SK-N-DZ (cell line): ENCODE measurements at regions not wholly inside any gene's neighbourhood (a gene's known extent, or its start where the extent isn't known, plus 50 kb on each side); places are given as distances from the start of the nearest gene placed in this dataset.
A peak's percentile ranks its signal among the peaks of the same experiment; 100 is the strongest.

Source experiments
- DNase-seq: peaks from one replicate; pipeline ENCODE4 v3.0.0-alpha.2; 2015; ENCODE audit warnings: low spot score

GRCh38 chr2:80889009-80889408, 584.5 kb upstream of the LRRTM1 start:
- DNase-seq, result no peak

GRCh38 chr2:80887841-80888378, 583.4 kb upstream of the LRRTM1 start:
- DNase-seq, result no peak

DNA sequence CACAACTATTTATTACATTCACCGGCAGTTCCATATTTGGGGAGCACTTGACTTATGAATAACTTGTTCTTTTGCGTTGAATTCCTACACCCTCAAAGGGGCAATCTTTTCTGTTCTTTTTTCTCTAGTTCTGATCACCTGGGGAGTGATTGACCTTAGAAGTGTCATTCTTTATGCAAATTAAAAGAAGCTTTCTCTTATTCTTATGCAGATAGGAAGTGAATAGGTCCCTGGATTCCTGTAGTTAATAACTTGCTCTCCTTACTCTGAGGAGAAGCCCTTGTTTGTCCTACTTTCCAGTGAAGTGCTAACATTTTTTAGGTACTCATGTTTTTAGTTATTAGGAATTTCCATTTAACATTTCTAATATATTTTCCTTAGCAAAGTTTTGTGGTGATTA, 569.8 kb upstream of the LRRTM1 start:
- no peak for DNase-seq

DNA sequence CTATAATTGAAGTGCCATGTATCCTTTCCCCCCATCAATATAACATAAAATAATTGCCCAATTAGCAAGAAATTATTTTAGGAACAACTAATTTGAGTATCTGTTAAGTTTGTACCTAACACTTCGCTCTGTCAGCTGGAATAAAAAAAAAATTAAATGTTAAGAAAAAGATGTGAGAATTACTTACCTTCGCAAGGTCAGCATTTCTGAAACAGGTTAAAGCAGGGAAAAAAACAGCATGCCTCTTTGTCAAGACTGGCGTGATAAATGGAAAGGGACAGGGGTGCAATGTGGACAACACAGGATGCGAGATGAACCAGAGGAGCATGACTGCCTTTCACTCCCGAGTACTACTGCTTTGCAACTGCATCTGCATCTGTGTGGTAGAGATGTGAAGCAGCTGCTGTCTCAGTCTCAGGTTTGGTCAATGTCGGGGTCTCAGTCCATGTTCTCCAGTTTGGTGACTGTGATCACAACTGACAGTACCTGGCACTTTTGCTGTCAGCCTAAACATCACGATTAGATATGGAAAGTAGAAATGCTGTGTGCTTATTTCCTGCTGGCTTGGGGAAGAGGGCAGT, 565.4 kb upstream of the LRRTM1 start:
- DNase-seq, result no peak

GRCh38 chr2:80863147-80863714, 558.7 kb upstream of the LRRTM1 start:
- no peak for DNase-seq

DNA sequence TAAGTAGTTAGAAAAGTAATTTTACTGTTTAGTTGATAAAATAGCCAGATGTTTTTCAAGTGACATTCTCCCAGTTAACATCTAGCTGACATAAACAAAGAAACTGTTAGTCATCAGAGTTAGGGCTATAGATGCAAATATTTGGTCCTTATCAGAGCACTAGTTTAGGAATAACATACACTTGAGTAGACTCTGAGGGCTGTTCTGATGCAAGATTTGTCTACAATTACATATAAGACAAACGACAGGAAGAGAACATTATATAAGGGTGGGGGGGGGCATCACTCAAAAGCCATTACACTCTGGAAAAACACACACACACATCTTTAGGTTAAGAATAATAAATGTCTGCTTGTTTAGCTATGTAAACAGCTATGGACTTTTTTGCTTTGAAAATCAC, 554.4 kb upstream of the LRRTM1 start:
- DNase-seq, result no peak

DNA sequence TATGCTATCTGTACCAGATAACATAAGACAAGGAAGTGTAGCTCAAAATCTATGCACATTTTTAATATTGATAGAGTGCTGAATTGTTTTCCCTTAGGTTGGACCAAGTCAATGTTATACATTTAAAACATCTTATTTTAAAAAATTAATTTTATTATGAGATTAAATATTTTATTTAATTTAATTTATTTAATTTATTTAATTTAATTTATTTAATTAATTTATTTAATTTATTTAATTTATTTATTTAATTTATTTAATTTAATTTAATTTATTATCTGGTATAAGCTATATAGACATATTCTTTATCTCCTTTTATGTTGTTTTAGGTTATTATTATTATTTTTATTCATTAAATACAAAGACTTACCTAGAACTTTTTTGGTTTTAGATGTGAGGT, 551.7 kb upstream of the LRRTM1 start:
- no peak for DNase-seq

DNA sequence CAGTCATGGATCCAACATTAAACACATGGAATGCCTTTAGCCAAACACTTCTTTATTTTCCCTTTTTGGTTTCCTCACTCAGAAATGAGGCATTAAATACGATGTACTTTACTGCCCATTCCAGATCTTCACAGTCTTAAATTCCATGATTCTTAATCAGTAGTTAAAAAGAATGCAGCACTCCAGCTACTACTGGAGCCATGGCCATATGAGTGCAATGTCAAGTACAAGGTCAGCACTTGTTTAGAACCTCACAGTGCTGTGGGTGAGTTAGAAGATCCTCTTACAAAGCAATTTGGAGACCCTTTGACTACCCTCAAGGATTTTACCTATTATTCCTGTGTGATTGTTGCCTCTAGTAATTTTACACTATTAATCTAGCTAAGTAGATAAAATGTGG, 550.3 kb upstream of the LRRTM1 start:
- DNase-seq, result no peak

DNA sequence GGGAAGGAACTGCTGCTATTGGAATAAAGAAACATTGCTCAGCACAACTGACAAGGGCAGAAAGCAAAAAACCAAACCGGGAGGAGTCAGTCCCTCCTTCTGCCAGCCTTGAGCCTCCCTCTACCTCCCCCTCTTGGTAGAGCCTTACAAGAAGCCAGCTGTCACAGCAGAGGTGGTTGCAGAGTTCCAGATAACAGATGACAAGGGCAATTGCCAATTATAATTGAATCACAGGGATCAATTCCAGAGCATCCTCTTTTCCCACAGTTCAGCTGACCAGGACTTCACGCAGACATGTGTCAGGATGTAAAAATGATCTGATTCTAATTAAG, 548.2 kb upstream of the LRRTM1 start:
- peak; percentile 27 for DNase-seq

- peak; percentile 17 for DNase-seq
These were observed 547.7 kb upstream of the LRRTM1 start for GRCh38 chr2:80852079-80852807.

DNA sequence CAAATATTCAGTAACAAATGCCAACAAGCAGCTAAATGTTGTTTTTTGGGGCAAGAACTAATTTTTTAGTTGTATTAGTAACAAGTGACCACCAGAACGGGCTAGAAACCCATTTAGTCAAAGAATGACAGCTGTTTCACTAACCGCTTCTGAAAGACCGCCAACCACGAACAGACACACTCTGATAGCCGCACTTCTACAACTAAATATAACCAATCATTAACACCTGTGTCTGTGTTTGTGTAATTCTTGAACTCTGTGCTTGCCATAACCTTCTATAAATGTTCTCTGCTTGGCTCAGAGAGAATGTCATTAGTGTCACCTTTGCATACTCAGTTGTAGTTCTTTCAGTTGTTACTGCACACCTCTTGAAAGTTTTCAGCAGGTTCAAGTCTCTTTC, 526.3 kb upstream of the LRRTM1 start:
- DNase-seq, result no peak

- DNase-seq, result no peak
These were observed 518.4 kb upstream of the LRRTM1 start for GRCh38 chr2:80822999-80823398.

GRCh38 chr2:80815259-80815658, 510.7 kb upstream of the LRRTM1 start:
- DNase-seq, result no peak

DNA sequence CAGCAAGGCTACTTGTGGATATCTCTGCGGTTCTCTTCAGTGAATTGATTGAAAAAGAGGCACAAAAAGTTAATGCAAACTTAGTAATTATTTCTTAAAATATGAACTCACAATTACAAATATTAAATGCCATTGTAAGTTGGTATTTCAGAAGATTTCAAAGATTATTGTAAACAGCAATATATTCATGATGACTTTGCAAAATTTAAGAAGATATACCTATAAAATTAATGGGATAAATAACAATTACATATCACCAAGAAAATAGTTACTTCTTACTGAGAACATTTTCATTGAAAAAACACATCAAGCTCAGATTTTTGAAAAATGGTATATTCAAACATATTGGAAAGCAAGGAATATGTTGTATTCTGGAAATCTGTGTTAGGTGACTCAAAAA, 482.0 kb upstream of the LRRTM1 start:
- DNase-seq, result no peak

- DNase-seq, result no peak
These were observed 474.2 kb upstream of the LRRTM1 start for GRCh38 chr2:80778704-80779103.

- no peak for DNase-seq
These were observed 444.0 kb upstream of the LRRTM1 start for GRCh38 chr2:80748592-80748991.

DNA sequence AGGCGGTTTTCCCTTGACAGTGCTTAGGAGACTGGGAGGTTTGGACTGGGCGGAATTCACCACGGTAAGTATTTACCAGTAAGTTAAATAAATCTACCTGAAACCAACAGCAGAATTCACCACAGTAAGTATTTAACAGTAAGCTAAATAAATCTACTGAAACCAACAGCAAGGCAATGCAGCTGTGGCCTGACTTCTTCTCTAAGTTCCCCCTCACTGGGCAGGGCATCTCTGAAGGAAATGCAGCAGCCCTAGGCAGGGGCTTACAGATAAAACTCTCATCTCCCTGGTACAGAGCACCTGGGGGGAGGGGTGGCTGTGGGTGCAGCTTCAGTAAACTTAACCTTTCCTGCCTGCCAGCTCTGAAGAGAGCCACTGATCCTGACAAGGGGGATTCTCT, 432.5 kb upstream of the LRRTM1 start:
- DNase-seq, result no peak

- no peak for DNase-seq
These were observed 420.4 kb upstream of the LRRTM1 start for GRCh38 chr2:80725001-80725400.

DNA sequence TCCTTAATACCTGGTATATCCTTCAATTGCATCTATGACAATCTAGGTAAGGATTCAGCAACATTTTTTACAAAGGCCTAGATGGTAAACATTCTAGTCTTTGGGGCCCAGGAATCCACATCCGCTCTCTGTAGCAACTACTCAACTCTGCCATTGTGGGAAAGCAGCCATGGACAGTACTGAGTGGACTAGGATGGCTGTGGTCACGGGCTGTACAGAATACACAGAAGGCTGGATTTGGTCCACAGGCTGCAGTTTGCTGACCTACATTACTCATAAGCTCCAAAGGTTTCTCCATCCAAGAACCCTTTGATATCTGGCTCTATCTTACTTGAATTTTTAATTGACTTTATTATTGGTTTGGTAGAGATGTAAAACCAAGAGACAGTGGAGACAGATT, 418.3 kb upstream of the LRRTM1 start:
- DNase-seq, result no peak

DNA sequence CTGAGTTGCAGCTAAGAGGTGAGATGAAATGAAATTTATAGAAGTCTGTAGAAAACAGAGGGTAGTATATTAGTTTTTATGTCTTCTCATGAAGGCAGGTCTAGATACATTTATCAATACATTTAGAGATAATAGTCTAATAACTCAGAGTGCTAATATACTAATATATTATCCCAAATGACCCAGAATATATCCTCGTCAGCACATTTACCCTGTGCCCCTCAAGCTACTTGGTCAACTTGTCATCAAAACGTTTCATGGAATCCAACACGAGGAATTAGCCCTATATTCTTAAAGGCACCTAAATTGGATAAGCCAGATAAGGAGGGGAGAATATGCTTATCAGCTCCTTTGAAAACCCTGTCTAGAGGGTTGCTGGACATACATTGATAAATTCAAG, 415.1 kb upstream of the LRRTM1 start:
- DNase-seq, result no peak

- DNase-seq, result no peak
These were observed 410.9 kb upstream of the LRRTM1 start for GRCh38 chr2:80715433-80715832.

GRCh38 chr2:80711915-80712314, 407.4 kb upstream of the LRRTM1 start:
- DNase-seq, result no peak

- DNase-seq, result no peak
These were observed 402.4 kb upstream of the LRRTM1 start for GRCh38 chr2:80706951-80707350.
